ENCODE measurements at regions not wholly inside any gene's neighbourhood (a gene's known extent, or its start where the extent isn't known, plus 50 kb on each side); places are given as distances from the start of the nearest gene placed in this dataset.
"Not testable (repeated sequence)": the region's sequence is repeated elsewhere in the genome, so short reads cannot be mapped to it uniquely, and the experiment has no call there.

DNA sequence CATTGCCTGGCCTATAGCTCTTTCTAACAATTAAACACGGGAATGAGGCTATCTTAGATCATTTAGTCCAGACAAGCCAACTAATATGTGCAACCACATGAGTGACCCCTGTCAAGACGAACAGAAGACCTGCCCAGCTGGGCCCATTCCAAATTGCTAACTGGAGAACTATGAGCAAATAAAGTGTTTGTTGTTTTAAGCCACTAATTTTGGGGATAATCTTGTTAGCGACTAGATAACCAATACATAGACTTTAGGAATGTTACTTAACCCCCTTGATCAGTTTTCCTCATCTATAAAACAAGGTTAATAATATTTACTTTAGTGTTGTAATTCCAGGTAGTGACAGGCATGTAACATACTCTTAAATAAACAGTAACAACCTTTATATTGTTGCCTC, 848.3 kb downstream of the METTL15 start:
- Mint-ChIP-seq H3K36me3 (ENCODE audit: low read depth) (no peaks in the 10 kb centered on the region), H3K4me3 (no peak overlapping the region), H3K4me1 (ENCODE audit: low read depth) (no peaks in the 10 kb centered on the region), H3K27me3 (no peaks in the 10 kb centered on the region), H3K27ac (no peak overlapping the region), H3K9me3 (peaks cover 4% of the 10 kb centered on the region)

GRCh38 chr11:28951191-28951590, 843.0 kb downstream of the METTL15 start:
- H3K9me3 Mint-ChIP-seq, result peaks cover 9% of the 10 kb centered on the region
- H3K4me1 Mint-ChIP-seq (ENCODE audit: low read depth), result no peaks in the 10 kb centered on the region
- no peaks in the 10 kb centered on the region for H3K36me3 Mint-ChIP-seq (ENCODE audit: low read depth)
- no peaks in the 10 kb centered on the region for H3K27me3 Mint-ChIP-seq
- H3K27ac Mint-ChIP-seq, result no peak overlapping the region
- H3K4me3 Mint-ChIP-seq, result no peak overlapping the region

DNA sequence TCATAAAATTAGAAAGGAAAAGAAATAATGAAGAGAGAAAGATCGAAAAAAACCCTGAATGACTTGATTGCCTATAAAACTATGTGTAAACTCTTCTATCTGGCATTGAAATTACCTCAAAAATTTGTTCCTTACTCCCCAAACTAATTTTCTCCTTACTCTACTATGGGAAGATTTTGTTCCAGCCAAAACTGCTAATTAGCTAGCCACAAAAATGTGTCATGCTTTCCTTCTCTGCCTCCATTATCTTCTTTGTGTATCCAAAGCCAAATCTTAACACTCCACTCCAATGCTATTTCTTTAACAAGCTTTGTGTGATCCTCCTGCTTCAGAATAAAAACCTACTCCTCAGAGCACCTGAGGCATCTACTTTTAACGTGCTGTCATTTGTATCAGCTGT, 831.2 kb downstream of the METTL15 start:
- H3K27ac Mint-ChIP-seq, result no peak overlapping the region
- peaks cover 4% of the 10 kb centered on the region for H3K9me3 Mint-ChIP-seq
- no peaks in the 10 kb centered on the region for H3K4me1 Mint-ChIP-seq (ENCODE audit: low read depth)

GRCh38 chr11:28938091-28938490, 829.9 kb downstream of the METTL15 start:
- H3K27me3 Mint-ChIP-seq, result no peaks in the 10 kb centered on the region
- H3K36me3 Mint-ChIP-seq (ENCODE audit: low read depth), result no peaks in the 10 kb centered on the region
- H3K9me3 Mint-ChIP-seq, result peaks cover 7% of the 10 kb centered on the region
- no peak overlapping the region for H3K4me3 Mint-ChIP-seq
- no peak overlapping the region for H3K27ac Mint-ChIP-seq
- no peaks in the 10 kb centered on the region for H3K4me1 Mint-ChIP-seq (ENCODE audit: low read depth)

More for the DNA sequence above, 831.2 kb downstream of the METTL15 start:
- H3K27me3 Mint-ChIP-seq, result no peaks in the 10 kb centered on the region
- no peaks in the 10 kb centered on the region for H3K36me3 Mint-ChIP-seq (ENCODE audit: low read depth)
- no peak overlapping the region for H3K4me3 Mint-ChIP-seq

DNA sequence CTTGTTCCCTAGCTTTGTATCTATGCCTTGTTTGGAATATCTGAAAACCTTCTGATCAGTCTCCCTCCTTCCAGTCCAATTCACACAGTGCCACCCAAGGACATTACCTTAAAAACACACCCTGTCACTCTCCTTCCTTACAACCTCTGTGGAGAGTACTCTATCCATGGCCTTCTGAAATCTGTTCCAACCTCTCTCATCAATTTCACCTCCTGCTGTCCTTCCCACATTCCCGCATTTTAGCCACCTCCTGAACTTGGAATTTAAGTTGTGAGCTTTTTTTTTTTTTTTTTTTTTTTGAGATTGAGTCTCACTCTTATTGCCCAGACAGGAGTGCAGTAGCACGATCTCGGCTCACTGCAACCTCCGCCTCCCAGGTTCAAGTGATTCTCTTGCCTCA, 824.8 kb downstream of the METTL15 start:
- Mint-ChIP-seq H3K27me3 (no peaks in the 10 kb centered on the region), H3K9me3 (peaks cover 15% of the 10 kb centered on the region), H3K27ac (no peak overlapping the region), H3K4me3 (no peak overlapping the region), H3K4me1 (ENCODE audit: low read depth) (no peaks in the 10 kb centered on the region), H3K36me3 (ENCODE audit: low read depth) (no peaks in the 10 kb centered on the region)

DNA sequence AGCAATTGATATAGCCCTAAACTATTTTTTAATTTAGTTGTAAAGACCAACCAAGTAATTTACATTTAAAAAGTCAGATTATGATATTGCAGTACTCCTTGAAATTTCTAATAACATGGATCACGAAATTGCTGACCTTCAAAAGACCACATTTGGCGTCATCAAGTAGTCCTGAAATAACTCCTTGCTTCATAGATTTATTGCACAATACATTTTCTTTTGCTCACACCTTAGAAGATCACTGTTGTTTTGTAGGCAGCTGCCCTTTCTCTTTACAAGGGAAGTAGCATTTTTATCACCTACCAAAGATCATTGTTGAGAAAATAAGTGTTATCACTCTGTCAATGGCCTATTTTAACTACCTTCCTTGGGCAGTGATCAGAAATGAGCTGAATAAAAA, 815.8 kb downstream of the METTL15 start:
- Mint-ChIP-seq H3K27ac (no peak overlapping the region), H3K36me3 (ENCODE audit: low read depth) (no peaks in the 10 kb centered on the region), H3K4me3 (no peak overlapping the region), H3K9me3 (peaks cover 13% of the 10 kb centered on the region), H3K4me1 (ENCODE audit: low read depth) (no peaks in the 10 kb centered on the region), H3K27me3 (no peaks in the 10 kb centered on the region)

- no peak overlapping the region for H3K4me3 Mint-ChIP-seq
- peaks cover 13% of the 10 kb centered on the region for H3K9me3 Mint-ChIP-seq
- no peaks in the 10 kb centered on the region for H3K27me3 Mint-ChIP-seq
- no peaks in the 10 kb centered on the region for H3K4me1 Mint-ChIP-seq (ENCODE audit: low read depth)
- no peak overlapping the region for H3K27ac Mint-ChIP-seq
- no peaks in the 10 kb centered on the region for H3K36me3 Mint-ChIP-seq (ENCODE audit: low read depth)
Measured at GRCh38 chr11:28922386-28922981, 814.3 kb downstream of the METTL15 start.

DNA sequence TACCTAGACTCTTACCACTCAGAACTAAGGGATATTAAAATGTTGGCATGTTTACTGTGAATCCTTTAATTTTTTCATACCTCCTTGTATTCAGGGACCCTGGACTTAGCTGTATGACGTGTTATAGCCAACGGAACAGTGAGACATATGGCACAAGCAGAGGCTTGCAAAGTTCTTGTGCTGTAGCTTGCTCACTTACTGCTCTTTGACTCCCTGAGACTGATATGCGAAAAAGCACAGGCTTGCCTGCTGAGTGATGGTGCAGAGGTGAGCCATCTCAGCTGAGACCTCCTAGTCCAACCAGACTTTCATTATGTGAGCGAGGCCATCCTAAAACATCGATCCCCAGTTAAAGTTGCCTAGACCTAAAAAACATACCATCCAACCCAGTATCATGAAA, 811.0 kb downstream of the METTL15 start:
- H3K9me3 Mint-ChIP-seq, result peaks cover 10% of the 10 kb centered on the region
- H3K27ac Mint-ChIP-seq, result no peak overlapping the region
- no peak overlapping the region for H3K4me3 Mint-ChIP-seq
- H3K36me3 Mint-ChIP-seq (ENCODE audit: low read depth), result no peaks in the 10 kb centered on the region
- no peaks in the 10 kb centered on the region for H3K4me1 Mint-ChIP-seq (ENCODE audit: low read depth)
- H3K27me3 Mint-ChIP-seq, result no peaks in the 10 kb centered on the region

- Mint-ChIP-seq H3K36me3 (ENCODE audit: low read depth) (no peaks in the 10 kb centered on the region), H3K27ac (no peak overlapping the region), H3K9me3 (peaks cover 16% of the 10 kb centered on the region), H3K27me3 (no peaks in the 10 kb centered on the region), H3K4me3 (no peak overlapping the region), H3K4me1 (ENCODE audit: low read depth) (no peaks in the 10 kb centered on the region)
Measured at GRCh38 chr11:28913883-28914282, 805.7 kb downstream of the METTL15 start.

DNA sequence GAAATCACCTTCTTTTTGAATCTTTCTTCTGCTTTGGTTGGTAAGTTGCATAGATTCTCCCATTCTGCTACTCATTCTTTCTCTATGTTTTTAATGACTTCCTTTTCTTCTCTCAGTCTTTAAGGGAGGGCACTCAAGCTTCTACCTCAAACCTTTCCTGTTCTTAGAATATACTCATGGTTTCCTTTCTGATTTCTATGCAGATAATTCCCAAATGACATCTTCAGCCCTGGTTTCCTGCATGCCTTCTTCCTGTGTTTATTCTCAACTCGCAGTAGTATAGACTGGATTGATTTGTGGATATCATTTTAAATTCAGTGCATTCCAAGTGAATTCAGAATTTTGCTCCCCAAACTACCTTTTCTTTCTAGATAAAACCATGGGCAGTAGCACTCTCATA, 803.6 kb downstream of the METTL15 start:
- H3K36me3 Mint-ChIP-seq (ENCODE audit: low read depth), result no peaks in the 10 kb centered on the region
- no peaks in the 10 kb centered on the region for H3K27me3 Mint-ChIP-seq
- H3K9me3 Mint-ChIP-seq, result peaks cover 16% of the 10 kb centered on the region
- H3K4me3 Mint-ChIP-seq, result no peak overlapping the region
- H3K4me1 Mint-ChIP-seq (ENCODE audit: low read depth), result no peaks in the 10 kb centered on the region
- no peak overlapping the region for H3K27ac Mint-ChIP-seq

DNA sequence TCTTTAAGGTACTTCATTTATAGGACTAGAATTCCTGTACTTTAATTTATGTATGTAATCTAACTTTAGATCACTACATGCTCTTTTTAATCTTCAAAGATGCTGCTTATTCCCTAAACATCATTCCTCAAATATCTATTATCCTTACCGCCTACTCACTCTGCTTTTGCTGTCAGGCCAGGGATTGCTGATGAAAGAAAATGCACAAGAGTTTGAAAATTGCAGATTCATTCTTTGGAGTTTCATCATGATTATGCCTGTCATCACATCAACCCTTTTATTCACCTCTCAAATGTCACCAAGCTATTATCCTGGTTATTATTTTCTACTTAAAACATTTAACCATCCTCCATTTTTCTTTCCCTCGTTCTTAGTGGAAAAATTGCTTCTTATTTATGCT, 802.7 kb downstream of the METTL15 start:
- H3K27ac Mint-ChIP-seq, result no peak overlapping the region
- H3K4me3 Mint-ChIP-seq, result no peak overlapping the region
- no peaks in the 10 kb centered on the region for H3K36me3 Mint-ChIP-seq (ENCODE audit: low read depth)
- H3K4me1 Mint-ChIP-seq (ENCODE audit: low read depth), result no peaks in the 10 kb centered on the region
- H3K9me3 Mint-ChIP-seq, result peaks cover 13% of the 10 kb centered on the region
- no peaks in the 10 kb centered on the region for H3K27me3 Mint-ChIP-seq

GRCh38 chr11:28903716-28904115, 795.5 kb downstream of the METTL15 start:
- no peaks in the 10 kb centered on the region for H3K27me3 Mint-ChIP-seq
- H3K27ac Mint-ChIP-seq, result no peak overlapping the region
- no peak overlapping the region for H3K4me3 Mint-ChIP-seq
- H3K36me3 Mint-ChIP-seq (ENCODE audit: low read depth), result no peaks in the 10 kb centered on the region
- H3K4me1 Mint-ChIP-seq (ENCODE audit: low read depth), result no peaks in the 10 kb centered on the region
- peaks cover 5% of the 10 kb centered on the region for H3K9me3 Mint-ChIP-seq

GRCh38 chr11:28900427-28900826, 792.2 kb downstream of the METTL15 start:
- no peak overlapping the region for H3K27ac Mint-ChIP-seq
- H3K27me3 Mint-ChIP-seq, result no peaks in the 10 kb centered on the region
- H3K4me1 Mint-ChIP-seq (ENCODE audit: low read depth), result no peaks in the 10 kb centered on the region
- no peaks in the 10 kb centered on the region for H3K36me3 Mint-ChIP-seq (ENCODE audit: low read depth)
- H3K9me3 Mint-ChIP-seq, result peaks cover 5% of the 10 kb centered on the region
- no peak overlapping the region for H3K4me3 Mint-ChIP-seq

DNA sequence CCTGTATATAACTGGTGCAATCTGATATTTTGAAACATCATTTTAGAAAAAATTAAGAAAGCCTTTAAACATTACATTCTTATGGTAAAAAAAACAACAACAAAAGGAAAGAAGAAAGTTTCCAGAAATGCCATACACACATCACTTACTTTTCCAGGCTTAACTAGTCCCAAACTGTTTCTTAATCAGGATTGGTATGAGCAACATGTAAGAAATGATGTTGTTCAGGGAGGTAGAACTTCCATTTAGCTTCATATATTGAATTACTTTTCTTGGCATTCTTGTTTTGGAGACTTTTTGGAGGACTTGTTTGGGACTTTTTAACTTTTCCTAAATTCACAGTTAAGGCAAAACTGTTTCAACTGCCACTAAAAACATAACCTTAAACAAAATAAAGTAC, 791.5 kb downstream of the METTL15 start:
- no peaks in the 10 kb centered on the region for H3K27me3 Mint-ChIP-seq
- H3K9me3 Mint-ChIP-seq, result peaks cover 5% of the 10 kb centered on the region
- H3K27ac Mint-ChIP-seq, result no peak overlapping the region
- H3K4me3 Mint-ChIP-seq, result no peak overlapping the region
- H3K36me3 Mint-ChIP-seq (ENCODE audit: low read depth), result no peaks in the 10 kb centered on the region
- no peaks in the 10 kb centered on the region for H3K4me1 Mint-ChIP-seq (ENCODE audit: low read depth)

- H3K4me3 Mint-ChIP-seq; H3K4me1 Mint-ChIP-seq (ENCODE audit: low read depth); H3K36me3 Mint-ChIP-seq (ENCODE audit: low read depth); H3K27me3 Mint-ChIP-seq; H3K9me3 Mint-ChIP-seq; H3K27ac Mint-ChIP-seq: not testable (repeated sequence)
Measured at GRCh38 chr11:28890601-28891040, 782.4 kb downstream of the METTL15 start.

GRCh38 chr11:28887681-28888080, 779.5 kb downstream of the METTL15 start:
- Mint-ChIP-seq H3K27ac (no peak overlapping the region), H3K4me3 (no peak overlapping the region), H3K27me3 (no peaks in the 10 kb centered on the region), H3K4me1 (ENCODE audit: low read depth) (no peaks in the 10 kb centered on the region), H3K36me3 (ENCODE audit: low read depth) (no peaks in the 10 kb centered on the region), H3K9me3 (peaks cover 10% of the 10 kb centered on the region)

Measured in stimulated activated naive CD8-positive, alpha-beta T cell treated with anti-CD3 and anti-CD28 coated beads, Interleukin-15, Interleukin-2, amounts not matched to agents 100 ng/mL and 50 ng/mL, for 24 hours (primary cell).